ENCODE measurements at regions not wholly inside any gene's neighbourhood (a gene's known extent, or its start where the extent isn't known, plus 50 kb on each side); places are given as distances from the start of the nearest gene placed in this dataset.
"Not testable (repeated sequence)": the region's sequence is repeated elsewhere in the genome, so short reads cannot be mapped to it uniquely, and the experiment has no call there.

DNA sequence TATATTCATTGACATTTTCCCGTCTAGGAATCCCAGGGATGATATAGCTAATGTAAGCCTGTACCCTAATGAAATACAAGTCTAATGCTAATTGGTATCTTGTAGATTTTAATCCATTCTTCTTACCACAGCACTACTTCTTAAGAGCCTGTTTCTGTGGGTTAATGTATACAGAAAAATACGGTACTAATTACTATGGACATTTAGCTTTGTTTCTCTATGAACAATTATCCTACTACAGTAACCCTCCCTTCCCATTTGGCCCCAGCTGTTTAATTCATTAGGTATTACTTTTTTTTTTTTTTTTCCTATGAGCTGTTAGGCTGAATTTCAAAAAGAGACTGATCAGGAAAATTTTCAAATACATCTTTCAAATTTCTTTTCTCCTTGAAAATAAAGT is 245.1 kb upstream of the SLC7A11 start:
- no peak for DNase-seq

DNA sequence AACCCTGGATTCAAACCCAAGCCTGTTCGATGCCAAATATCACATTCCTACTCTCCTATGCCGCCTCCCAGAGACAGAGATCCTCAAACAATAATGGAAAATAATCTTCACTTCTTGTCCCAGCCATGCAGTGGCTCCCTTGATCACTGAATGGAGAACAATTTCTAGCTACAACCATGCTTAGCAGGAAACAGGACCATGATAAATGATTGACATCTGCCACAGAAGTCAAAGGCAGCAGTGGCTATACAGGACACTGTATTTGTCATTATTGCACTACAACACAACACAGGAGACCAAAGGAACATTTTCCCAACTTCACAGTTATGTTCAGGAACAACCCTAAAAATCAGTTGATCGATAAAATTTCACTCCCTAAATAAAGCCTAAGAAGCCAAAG is 243.3 kb upstream of the SLC7A11 start:
- DNase-seq: no peak

DNA sequence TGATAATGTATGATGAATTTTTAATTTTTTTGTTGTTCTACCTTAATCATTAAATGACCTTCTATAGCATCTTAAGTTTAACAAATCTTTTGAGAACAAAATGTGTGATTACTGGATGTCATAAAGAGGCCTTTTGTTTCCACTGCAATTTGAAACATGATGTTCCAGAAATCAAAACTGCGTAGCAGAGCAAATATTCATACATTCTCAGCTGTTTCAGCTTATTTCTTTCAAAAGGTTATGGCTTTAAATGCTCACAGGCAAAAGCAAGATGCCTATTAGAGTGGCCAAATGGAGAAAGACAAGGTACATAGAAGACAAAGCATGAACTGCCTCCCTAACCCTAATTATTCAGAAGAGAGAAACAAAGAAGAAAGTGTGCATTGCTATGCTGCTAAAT is 233.0 kb upstream of the SLC7A11 start:
- DNase-seq: no peak

DNA sequence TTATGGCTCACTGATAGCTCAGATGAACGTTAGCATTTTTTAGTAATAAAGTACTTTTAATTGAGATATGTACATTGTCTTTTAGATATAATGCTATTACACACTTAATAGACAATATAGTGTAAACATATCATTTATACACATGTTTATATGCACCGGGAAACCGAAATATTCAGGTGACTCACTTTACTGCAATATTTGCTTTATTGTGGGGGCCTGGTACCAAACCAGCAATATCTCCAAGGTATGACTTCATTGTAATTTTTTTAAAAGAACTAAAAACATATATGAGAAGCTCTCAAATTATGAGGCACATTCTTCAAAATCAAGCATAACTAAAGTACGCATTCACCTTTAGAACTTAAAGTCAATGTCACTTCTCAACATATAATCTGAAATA is 231.2 kb upstream of the SLC7A11 start:
- no peak for DNase-seq

DNA sequence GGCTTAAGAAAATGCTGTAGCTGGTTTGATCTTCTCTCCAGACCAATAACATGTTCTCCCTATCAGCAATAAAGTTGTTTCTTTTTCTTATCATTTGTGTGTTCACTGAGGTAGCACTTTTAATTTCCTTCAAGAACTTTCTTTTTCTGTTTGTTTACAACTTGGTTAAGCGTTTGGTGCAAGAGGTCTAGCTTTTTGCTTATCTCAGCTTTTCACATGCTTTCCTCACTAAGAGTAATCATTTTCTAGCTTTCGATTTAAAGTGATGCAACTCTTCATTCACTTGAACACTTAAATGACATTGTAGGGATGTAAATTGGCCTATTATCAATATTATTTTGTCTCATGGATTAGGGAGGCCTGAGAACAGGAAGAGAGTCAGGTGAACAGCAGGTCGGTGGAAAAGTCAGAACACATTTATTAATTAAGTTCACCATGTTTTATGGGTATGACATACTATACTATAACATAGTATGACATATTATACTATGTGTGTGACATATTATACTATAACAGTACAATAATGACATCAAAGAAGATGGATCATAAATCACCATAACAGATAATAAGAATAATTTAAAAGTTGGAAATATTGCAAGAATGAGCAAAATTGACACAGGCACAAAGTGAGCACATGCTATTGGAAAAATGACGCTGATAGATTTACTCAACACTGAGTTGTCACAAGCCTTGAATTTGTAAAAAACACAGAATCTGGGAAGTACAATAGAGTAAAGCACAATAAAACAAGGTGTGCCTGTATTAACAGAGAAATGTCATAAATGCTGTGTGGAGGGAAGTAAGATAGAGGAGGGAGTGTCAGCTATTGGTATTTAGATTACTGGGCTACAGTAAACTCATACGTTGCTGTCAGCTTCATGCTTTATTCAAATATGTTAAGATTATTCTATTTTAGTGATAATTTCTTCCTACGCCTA is 218.6 kb upstream of the SLC7A11 start:
- no peak for DNase-seq

DNA sequence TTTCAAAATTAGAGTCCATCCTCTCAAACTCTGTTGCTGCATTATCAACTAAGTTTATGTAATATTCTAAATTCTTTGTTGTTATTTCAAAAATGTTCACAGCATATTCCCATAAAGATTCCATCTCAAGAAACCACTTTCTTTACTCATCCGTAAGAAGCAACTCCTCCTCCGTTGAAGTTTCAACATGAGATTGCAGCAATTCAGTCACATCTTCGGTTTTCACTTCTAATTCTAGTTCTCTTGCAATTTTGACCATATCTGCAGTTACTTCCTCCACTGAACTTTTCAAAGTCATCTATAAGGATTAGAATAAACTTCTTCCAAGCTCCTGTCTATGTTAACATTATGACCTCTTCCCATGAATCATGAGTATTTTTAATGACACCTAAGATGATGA is 216.6 kb upstream of the SLC7A11 start:
- DNase-seq: no peak

GRCh38 chr4:138456349-138456748 is 214.2 kb upstream of the SLC7A11 start:
- not testable (repeated sequence) for DNase-seq

DNA sequence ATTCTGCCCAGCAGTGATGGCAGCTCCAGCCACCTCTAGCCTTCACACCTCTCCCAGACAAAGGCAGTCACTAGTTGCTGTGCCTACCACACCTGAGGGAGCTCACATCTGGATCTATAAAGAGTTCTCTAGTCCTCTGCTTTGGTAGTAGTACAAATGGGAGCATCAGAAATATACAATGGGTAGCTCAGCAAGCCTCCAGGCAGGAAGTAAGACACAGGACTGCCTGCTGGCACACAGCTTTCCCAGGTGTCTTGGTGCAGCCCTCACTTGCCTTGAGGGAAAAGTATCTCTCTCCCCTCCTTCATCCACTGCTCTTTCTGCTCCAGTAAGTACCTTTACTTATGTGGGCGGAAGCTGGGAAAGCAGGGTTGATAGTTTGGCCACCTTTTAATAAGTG is 212.9 kb upstream of the SLC7A11 start:
- no peak for DNase-seq

- DNase-seq: no peak
These were observed 210.7 kb upstream of the SLC7A11 start for GRCh38 chr4:138452826-138453225.

DNA sequence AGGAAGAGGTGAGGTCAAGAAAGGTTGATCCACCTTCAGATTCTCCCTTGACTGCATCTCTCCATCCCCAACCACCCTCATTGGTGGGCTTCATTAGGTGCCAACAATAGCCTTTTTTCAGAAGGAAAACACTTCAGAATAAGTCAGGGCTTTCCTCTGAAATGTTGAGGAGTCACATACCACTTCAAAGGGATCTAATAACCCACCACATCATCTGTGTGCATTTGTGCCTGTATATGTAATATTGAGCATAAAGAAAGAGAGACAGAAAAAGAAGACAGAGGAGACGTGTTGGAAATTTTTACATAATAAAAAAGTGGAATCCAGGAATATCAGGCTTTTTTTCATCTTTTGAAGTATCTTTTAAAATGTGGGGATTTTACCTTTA is 209.1 kb upstream of the SLC7A11 start:
- no peak for DNase-seq

DNA sequence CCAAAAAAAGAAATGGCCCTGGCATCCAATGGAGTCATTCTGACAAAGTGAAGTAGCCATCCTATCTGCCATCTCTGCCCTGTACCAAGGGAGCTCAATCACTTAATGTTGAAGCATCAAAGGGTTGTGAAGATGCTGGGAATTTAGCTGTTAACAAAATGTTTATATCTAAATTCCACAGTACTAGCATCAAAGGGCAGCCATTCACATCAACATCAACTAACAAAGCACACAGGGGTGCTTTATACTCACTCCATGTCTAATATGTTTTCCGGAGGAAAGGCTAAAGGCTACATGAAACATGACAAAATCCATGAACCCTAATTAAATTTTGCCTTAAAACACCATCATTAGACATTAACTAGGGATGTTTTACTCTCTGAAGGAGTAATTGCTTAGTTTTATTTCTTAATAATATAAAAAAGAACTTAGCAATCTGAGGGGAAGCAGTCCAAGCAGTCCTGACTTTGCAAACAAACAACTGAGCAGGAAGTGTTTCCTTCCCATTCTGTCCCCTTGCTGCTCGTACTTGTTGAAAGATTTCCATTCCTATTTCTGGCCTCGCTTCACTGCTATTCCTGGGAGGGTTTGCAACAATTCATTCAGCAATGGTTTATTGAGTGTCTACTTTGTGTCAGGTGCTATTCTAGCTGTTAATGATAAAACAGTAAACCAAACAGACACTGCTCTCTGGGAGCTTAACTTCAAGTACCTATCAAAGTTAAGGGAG is 208.6 kb upstream of the SLC7A11 start:
- DNase-seq: no peak

DNA sequence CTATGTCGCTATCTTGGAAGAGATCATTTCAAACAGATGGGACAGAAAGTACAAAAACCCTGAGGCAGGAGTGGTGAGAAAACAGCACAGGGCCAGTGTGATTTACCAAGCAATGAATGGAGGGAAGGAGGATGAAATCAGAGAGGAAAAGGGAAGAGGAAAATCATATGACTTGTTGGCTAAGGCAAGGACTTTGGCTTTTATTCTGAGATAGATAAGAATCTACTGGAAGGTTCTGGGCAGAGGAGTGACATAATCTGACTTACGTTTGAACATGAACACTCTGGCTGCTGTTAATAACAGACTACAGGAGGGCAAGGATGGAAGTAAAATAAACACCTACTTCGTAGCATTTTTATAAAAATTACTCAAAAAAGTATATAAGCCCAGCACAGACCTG is 207.8 kb upstream of the SLC7A11 start:
- no peak for DNase-seq

- no peak for DNase-seq
These were observed 206.0 kb upstream of the SLC7A11 start for GRCh38 chr4:138448169-138448568.

- no peak for DNase-seq
These were observed 204.3 kb upstream of the SLC7A11 start for GRCh38 chr4:138446456-138446855.

DNA sequence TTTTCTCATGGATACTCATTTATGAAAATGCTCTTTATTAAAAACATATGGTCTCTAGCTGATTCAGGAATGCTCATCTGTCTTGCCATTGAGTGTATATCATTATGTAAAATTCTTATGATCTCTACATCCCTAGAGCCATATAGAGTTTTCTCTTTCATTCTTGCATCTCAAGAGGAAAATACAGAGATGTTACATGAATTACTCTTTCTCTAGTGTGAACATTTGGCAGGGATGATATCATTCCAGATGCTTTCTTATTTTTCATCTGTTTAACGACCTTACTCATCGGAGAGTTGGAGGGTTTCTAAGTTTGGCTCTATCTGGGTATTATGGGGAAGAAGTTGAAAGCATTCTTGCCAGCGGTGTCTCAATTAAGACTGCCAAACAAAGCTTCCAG is 202.9 kb upstream of the SLC7A11 start:
- no peak for DNase-seq

DNA sequence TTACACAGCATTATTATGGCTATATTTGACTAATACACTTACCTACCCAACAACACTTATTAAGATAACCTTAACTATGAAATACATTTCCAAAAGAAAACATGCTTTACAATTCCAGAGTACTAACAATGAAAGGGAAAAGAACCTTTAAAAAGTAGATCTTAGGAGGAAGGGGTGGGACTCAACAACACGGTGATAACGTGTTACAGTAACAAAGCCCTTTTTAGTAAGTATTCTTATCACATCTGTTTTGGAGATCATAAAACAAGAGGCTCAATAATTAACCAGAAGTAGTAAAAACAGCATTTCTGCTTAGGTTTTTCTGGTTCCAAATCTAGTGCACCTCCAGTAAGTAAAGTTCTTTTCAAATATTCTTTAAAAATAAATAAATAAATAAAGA is 202.1 kb upstream of the SLC7A11 start:
- no peak for DNase-seq

- DNase-seq: no peak
These were observed 197.0 kb upstream of the SLC7A11 start for GRCh38 chr4:138439143-138439581.

DNA sequence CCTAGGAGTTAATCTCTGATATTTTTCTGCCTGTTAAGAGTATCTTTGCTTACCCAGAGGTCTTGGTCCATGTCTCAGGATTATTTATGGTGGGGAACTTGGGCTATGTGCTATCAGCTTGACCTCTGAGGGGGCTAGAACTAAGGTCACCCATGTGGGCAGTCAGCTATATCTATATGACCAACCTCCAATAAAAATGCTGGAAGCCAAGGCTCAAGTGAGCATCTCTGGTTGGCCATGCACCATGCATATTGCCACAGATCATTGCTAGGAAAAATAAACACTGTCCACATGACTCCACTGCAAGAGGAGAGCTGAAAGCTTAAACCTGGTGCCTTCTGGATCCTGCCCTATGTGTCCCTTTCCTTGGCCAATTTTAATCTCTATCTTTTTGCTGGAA is 196.5 kb upstream of the SLC7A11 start:
- DNase-seq: no peak

GRCh38 chr4:138437263-138437851 is 195.2 kb upstream of the SLC7A11 start:
- DNase-seq: no peak

DNA sequence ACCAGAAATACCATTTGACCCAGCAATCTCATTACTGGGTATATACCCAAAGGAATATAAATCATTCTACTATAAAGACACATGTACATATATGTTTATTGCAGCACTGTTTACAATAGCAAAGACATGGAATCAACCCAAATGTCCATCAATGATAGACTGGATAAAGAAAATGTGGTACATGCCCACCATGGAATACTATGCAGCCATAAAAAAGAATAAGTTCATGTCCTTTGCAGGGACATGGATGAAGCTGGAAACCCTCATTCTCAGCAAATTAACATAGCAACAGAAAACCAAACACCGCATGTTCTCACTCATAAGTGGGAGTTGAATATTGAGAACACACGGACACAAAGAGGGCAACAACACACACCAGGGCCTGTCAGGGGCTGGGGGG is 193.6 kb upstream of the SLC7A11 start:
- not testable (repeated sequence) for DNase-seq

GRCh38 chr4:138435046-138435445 is 192.9 kb upstream of the SLC7A11 start:
- DNase-seq: not testable (repeated sequence)

DNA sequence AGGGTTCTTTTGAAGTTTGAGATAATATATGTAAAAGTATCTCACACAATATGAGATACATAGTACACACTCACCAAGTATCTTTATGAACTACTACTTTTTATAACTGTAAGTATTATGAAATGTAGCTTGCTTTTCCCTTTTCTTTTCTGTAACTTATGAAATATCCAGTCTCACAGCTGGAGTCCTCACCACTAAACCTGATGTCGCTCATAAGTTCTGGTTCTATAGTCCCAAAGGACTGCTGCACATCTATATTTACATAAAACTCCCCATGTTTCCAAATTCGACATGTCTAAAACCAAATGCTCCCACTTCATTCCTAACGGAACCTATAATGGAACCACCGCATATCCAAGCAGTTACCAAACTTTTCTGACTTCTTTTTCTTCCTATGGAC is 186.5 kb upstream of the SLC7A11 start:
- DNase-seq: no peak

- no peak for DNase-seq
These were observed 184.6 kb upstream of the SLC7A11 start for GRCh38 chr4:138426786-138427185.

GRCh38 chr4:138420471-138420870 is 178.3 kb upstream of the SLC7A11 start:
- DNase-seq: no peak

Measured in activated effector memory CD4-positive, alpha-beta T cell treated with Interleukin-2 at 50 U/mL for 16 hours (primary cell).